Gastrocnemius medialis (tissue), 4 donors: ENCODE measurements at regions not wholly inside any gene's neighbourhood (a gene's known extent, or its start where the extent isn't known, plus 50 kb on each side); places are given as distances from the start of the nearest gene placed in this dataset.

Experiments
- ATAC-seq, 2 donors: fragments of 150-250 bp; one replicate each; pipeline ENCODE4 v1.9.1; 2016
- DNase-seq, 2 donors: peaks; one replicate each; pipeline ENCODE4 v3.0.0-alpha.2; 2019
- H3K27ac ChIP-seq, 4 donors: fragments of 200-600 bp; sonication (generic); 1 replicate in 1 of 4; 2 replicates in 3 of 4; pipeline ENCODE4 v1.5.1; 2016 to 2018; ENCODE audit warnings: mild to moderate bottlenecking in 2 of 4, moderate library complexity in 1 of 4
- H3K27me3 ChIP-seq, 3 donors: fragments of 200-600 bp; sonication (generic) in 2 of 3; 1 replicate in 1 of 3; 2 replicates in 2 of 3; pipeline versions ENCODE4 v1.5.1 to v1.6.0; 2016 to 2019; ENCODE audit warnings: mild to moderate bottlenecking in 1 of 3, moderate library complexity in 1 of 3
- H3K36me3 ChIP-seq, 2 donors: fragments of 200-600 bp; sonication (generic) in 1 of 2; one replicate each; pipeline ENCODE4 v1.5.1; 2017 to 2018
- H3K4me1 ChIP-seq, 2 donors: fragments of 200-600 bp; sonication (generic) in 1 of 2; one replicate each; pipeline ENCODE4 v1.5.1; 2016 to 2017; ENCODE audit warnings: mild to moderate bottlenecking in 2 of 2
- H3K4me3 ChIP-seq, 4 donors: fragments of 200-600 bp; sonication (generic) in 3 of 4; 1 replicate in 1 of 4; 2 replicates in 3 of 4; pipeline ENCODE4 v1.5.1; 2016 to 2019; ENCODE audit warnings: mild to moderate bottlenecking in 2 of 4
- H3K9me3 ChIP-seq, 3 donors: fragments of 200-600 bp; sonication (generic) in 2 of 3; 1 replicate in 1 of 3; 2 replicates in 2 of 3; pipeline ENCODE4 v1.5.1; 2016 to 2019
- CTCF ChIP-seq, 5 experiments: fragments of 450-650 bp in 3 of 5; fragments of 200-600 bp in 2 of 5; sonication (generic) in 2 of 5; IDR thresholded peaks in 4 of 5; conservative IDR thresholded peaks in 1 of 5; 1 replicate in 4 of 5; 2 replicates in 1 of 5; pipeline ENCODE4 v1.5.1; 2016 to 2019; ENCODE audit warnings: antibody characterized with exemption in 5 of 5, mild to moderate bottlenecking in 3 of 5, moderate library complexity in 3 of 5
- POLR2A ChIP-seq, 2 donors: fragments of 450-650 bp; IDR thresholded peaks; one replicate each; pipeline ENCODE4 v1.6.1; 2017; ENCODE audit warnings: antibody characterized with exemption in 2 of 2, mild to moderate bottlenecking in 2 of 2, moderate library complexity in 2 of 2
- in situ Hi-C, 4 donors: fragments of 200-750 bp; cut with MboI; loops; one replicate each; pipeline versions ENCODE4 v1.15.0 to v1.8.0; 2017; ENCODE audit warnings: low sequenced_read_pairs in 4 of 4
- intact Hi-C: fragments of 100-400 bp; cut with DNase I; formaldehyde crosslinking; loops from one replicate; pipeline ENCODE4 v1.15.1; 2023; ENCODE audit warnings: low total_unique reads

GRCh38 chr2:224263571-224264043 lies 138.3 kb downstream of the FAM124B start:
- no peaks in the 10 kb centered on the region for H3K27me3 ChIP-seq
- in situ Hi-C loops (no loop called here), intact Hi-C loops (no loop called here)
- H3K27ac ChIP-seq, result no peak overlapping the region
- no peak for DNase-seq
- no peak for ATAC-seq
- no peaks in the 10 kb centered on the region for H3K4me1 ChIP-seq
- H3K4me3 ChIP-seq, result no peak overlapping the region
- no peak for TF ChIP-seq CTCF (IDR thresholded peaks at IDR 0.05 in 4 of 5, conservative IDR thresholded peaks at IDR 0.05 in 1 of 5)
- TF ChIP-seq POLR2A (IDR thresholded peaks at IDR 0.05), result no peak
- H3K9me3 ChIP-seq, result no peaks in the 10 kb centered on the region
- no peaks in the 10 kb centered on the region for H3K36me3 ChIP-seq

GRCh38 chr2:224261326-224261725 lies 140.6 kb downstream of the FAM124B start:
- ATAC-seq, result no peak
- in situ Hi-C loops (no loop called here), intact Hi-C loops (no loop called here)
- no peak overlapping the region for H3K27ac ChIP-seq
- H3K36me3 ChIP-seq, result no peaks in the 10 kb centered on the region
- no peaks in the 10 kb centered on the region for H3K9me3 ChIP-seq
- no peak overlapping the region for H3K4me3 ChIP-seq
- TF ChIP-seq POLR2A (IDR thresholded peaks at IDR 0.05) (no peak), CTCF (IDR thresholded peaks at IDR 0.05 in 4 of 5, conservative IDR thresholded peaks at IDR 0.05 in 1 of 5) (no peak)
- H3K27me3 ChIP-seq, result no peaks in the 10 kb centered on the region
- H3K4me1 ChIP-seq, result no peaks in the 10 kb centered on the region
- no peak for DNase-seq

GRCh38 chr2:224260372-224261020 lies 141.4 kb downstream of the FAM124B start:
- TF ChIP-seq POLR2A (IDR thresholded peaks at IDR 0.05) (no peak), CTCF (IDR thresholded peaks at IDR 0.05 in 4 of 5, conservative IDR thresholded peaks at IDR 0.05 in 1 of 5) (no peak)
- Histone ChIP-seq H3K27ac (no peak overlapping the region), H3K4me1 (no peaks in the 10 kb centered on the region), H3K9me3 (no peaks in the 10 kb centered on the region), H3K27me3 (no peaks in the 10 kb centered on the region), H3K4me3 (no peak overlapping the region), H3K36me3 (no peaks in the 10 kb centered on the region)
- DNase-seq, result no peak
- in situ Hi-C loops, result no loop called here
- intact Hi-C loops, result no loop called here
- no peak for ATAC-seq

GRCh38 chr2:224259831-224260230 lies 142.1 kb downstream of the FAM124B start:
- TF ChIP-seq CTCF (IDR thresholded peaks at IDR 0.05 in 4 of 5, conservative IDR thresholded peaks at IDR 0.05 in 1 of 5), result no peak
- TF ChIP-seq POLR2A (IDR thresholded peaks at IDR 0.05), result no peak
- H3K4me1 ChIP-seq, result no peaks in the 10 kb centered on the region
- DNase-seq (no peak), ATAC-seq (no peak)
- no peaks in the 10 kb centered on the region for H3K9me3 ChIP-seq
- H3K27ac ChIP-seq, result no peak overlapping the region
- in situ Hi-C loops, result no loop called here
- intact Hi-C loops, result no loop called here
- H3K36me3 ChIP-seq, result no peaks in the 10 kb centered on the region
- no peak overlapping the region for H3K4me3 ChIP-seq
- H3K27me3 ChIP-seq, result no peaks in the 10 kb centered on the region

GRCh38 chr2:224258059-224258458 lies 143.8 kb downstream of the FAM124B start:
- DNase-seq (no peak), ATAC-seq (no peak)
- intact Hi-C loops (no loop called here), in situ Hi-C loops (no loop called here)
- no peaks in the 10 kb centered on the region for H3K27me3 ChIP-seq
- no peaks in the 10 kb centered on the region for H3K4me1 ChIP-seq
- H3K36me3 ChIP-seq, result no peaks in the 10 kb centered on the region
- no peak overlapping the region for H3K4me3 ChIP-seq
- H3K27ac ChIP-seq, result no peak overlapping the region
- H3K9me3 ChIP-seq, result no peaks in the 10 kb centered on the region
- TF ChIP-seq POLR2A (IDR thresholded peaks at IDR 0.05), result no peak
- no peak for TF ChIP-seq CTCF (IDR thresholded peaks at IDR 0.05 in 4 of 5, conservative IDR thresholded peaks at IDR 0.05 in 1 of 5)
